DMS79 treated with DMSO at 0.1 percent for 48 hours (cell line): ENCODE measurements at regions not wholly inside any gene's neighbourhood (a gene's known extent, or its start where the extent isn't known, plus 50 kb on each side); places are given as distances from the start of the nearest gene placed in this dataset.
"Not testable (repeated sequence)": the region's sequence is repeated elsewhere in the genome, so short reads cannot be mapped to it uniquely, and the experiment has no call there.

Experiments
- DNase-seq: peaks from one replicate; lab custom pipeline; 2025; lab: John Stamatoyannopoulos, UW

- DNase-seq = not testable (repeated sequence)
Measured at GRCh38 chr3:152774230-152774629, 60.7 kb upstream of the P2RY1 start.

DNA sequence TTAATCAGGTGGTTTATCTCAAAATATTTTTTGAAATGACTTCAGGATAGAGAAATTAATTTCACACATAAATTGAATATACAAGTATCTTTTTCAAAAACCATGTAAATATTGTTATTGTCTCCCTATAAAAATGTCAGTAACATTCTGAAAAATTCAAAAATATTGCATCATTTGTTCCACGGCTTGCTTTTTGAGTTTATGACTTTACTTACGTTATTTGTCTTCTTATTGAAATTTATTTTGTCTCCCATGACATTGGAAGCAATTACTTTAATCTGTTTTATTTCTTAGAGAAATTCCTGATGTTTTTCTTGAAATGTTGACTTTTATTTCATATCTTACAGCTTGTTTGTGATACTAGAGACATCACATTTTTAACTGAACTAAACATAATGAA is 56.9 kb upstream of the P2RY1 start:
- no peak for DNase-seq

- no peak for DNase-seq
Measured at GRCh38 chr3:152779653-152780052, 55.3 kb upstream of the P2RY1 start.

- DNase-seq = no peak
Measured at GRCh38 chr3:152780553-152780952, 54.4 kb upstream of the P2RY1 start.

DNA sequence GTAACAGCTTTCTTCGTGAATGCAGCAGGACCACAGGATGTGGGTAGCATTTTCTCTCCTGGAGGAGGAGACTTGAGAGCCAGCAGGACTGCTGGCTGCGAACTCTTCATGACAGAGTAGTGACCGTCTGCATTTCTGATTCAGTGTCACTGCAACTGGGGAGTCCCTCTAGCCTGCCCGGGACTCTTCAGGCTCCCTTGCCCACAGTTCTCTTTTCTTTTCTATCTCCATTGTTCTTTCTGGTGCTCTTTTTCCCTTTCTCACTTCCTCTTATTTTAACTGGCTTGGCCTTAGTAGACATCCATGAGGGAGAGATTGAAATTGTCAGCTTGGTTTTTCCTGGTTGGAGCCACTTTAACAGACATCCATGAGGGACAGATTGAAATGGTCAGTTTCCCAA is 49.9 kb upstream of the P2RY1 start:
- DNase-seq = no peak
